Keratinocyte (primary cell): ENCODE measurements at regions not wholly inside any gene's neighbourhood (a gene's known extent, or its start where the extent isn't known, plus 50 kb on each side); places are given as distances from the start of the nearest gene placed in this dataset.

Experiments
- DNase-seq: peaks from one replicate; pipeline ENCODE4 v3.0.0-alpha.2; 2011; ENCODE audit warnings: low read depth, missing footprints, low spot score
- FAIRE-seq: peaks from 2 replicates; lab custom pipeline; 2011; peaks lifted over from hg19 to GRCh38; lab: Jason Lieb, UNC
- H2AFZ ChIP-seq: 2 replicates; pipeline ENCODE4 v1.6.0; 2012; ENCODE audit warnings: low read length, control low read depth, inconsistent platforms; ENCODE audit not compliant: control insufficient read depth
- H3K27ac ChIP-seq: 2 replicates; pipeline ENCODE4 v1.5.1; 2011; ENCODE audit warnings: low read length; ENCODE audit not compliant: control insufficient read depth, insufficient read depth
- H3K27me3 ChIP-seq: 3 replicates; pipeline ENCODE4 v1.6.0; 2011; ENCODE audit warnings: low read length; ENCODE audit not compliant: control insufficient read depth, insufficient read depth; ENCODE audit errors: extremely low read depth
- H3K36me3 ChIP-seq, 2 experiments: 2 replicates in 1 of 2; 3 replicates in 1 of 2; pipeline ENCODE4 v1.5.1; 2011; ENCODE audit warnings: low read length in 2 of 2, mild to moderate bottlenecking in 1 of 2; ENCODE audit not compliant: control insufficient read depth in 2 of 2, insufficient read depth in 2 of 2; ENCODE audit errors: extremely low read depth in 1 of 2
- H3K4me1 ChIP-seq: 3 replicates; pipeline ENCODE4 v1.5.1; 2011; ENCODE audit warnings: low read length; ENCODE audit not compliant: control insufficient read depth, insufficient read depth; ENCODE audit errors: extremely low read depth
- H3K4me2 ChIP-seq: 3 replicates; pipeline ENCODE4 v1.6.0; 2011; ENCODE audit warnings: low read depth, low read length; ENCODE audit not compliant: control insufficient read depth, insufficient read depth; ENCODE audit errors: extremely low read depth
- H3K4me3 ChIP-seq, 3 experiments: fragments of 200-600 bp in 1 of 3; sonication (generic) in 1 of 3; 2 replicates in 2 of 3; 3 replicates in 1 of 3; pipeline ENCODE4 v1.5.1; 2011 to 2016; ENCODE audit warnings: low read length in 3 of 3, mild to moderate bottlenecking in 3 of 3, control low read depth in 2 of 3, inconsistent platforms in 1 of 3, low read depth in 1 of 3, mixed read lengths in 1 of 3, mixed run types in 1 of 3, moderate library complexity in 1 of 3; ENCODE audit not compliant: control insufficient read depth in 2 of 3, insufficient read depth in 2 of 3; ENCODE audit errors: extremely low read depth in 1 of 3
- H3K79me2 ChIP-seq: 2 replicates; pipeline ENCODE4 v1.6.0; 2012; ENCODE audit warnings: low read length; ENCODE audit not compliant: control insufficient read depth, insufficient read depth
- H3K9ac ChIP-seq: 3 replicates; pipeline ENCODE4 v1.6.0; 2011; ENCODE audit warnings: low read length; ENCODE audit not compliant: control insufficient read depth, insufficient read depth; ENCODE audit errors: extremely low read depth
- H3K9me1 ChIP-seq: 3 replicates; pipeline ENCODE4 v1.6.0; 2011; ENCODE audit warnings: low read length; ENCODE audit not compliant: control insufficient read depth, insufficient read depth; ENCODE audit errors: extremely low read depth
- H3K9me3 ChIP-seq: 2 replicates; pipeline ENCODE4 v1.5.1; 2012; ENCODE audit warnings: low read depth, low read length; ENCODE audit not compliant: control insufficient read depth
- H4K20me1 ChIP-seq: 3 replicates; pipeline ENCODE4 v1.6.0; 2011; ENCODE audit warnings: low read length; ENCODE audit not compliant: control insufficient read depth, insufficient read depth; ENCODE audit errors: extremely low read depth
- CTCF ChIP-seq, 3 experiments: IDR thresholded peaks in 1 of 3; conservative IDR thresholded peaks in 1 of 3; optimal IDR thresholded peaks in 1 of 3; 2 replicates in 2 of 3; 3 replicates in 1 of 3; pipeline versions ENCODE3 to v1.5.1; 2011; ENCODE audit warnings: low read length in 3 of 3, mild to moderate bottlenecking in 3 of 3, moderate library complexity in 2 of 3, control low read depth in 1 of 3, inconsistent platforms in 1 of 3; ENCODE audit not compliant: insufficient read depth in 2 of 3; ENCODE audit errors: extremely low read depth in 1 of 3
- EZH2 ChIP-seq: IDR thresholded peaks from one replicate; pipeline ENCODE4 v1.6.1; 2012; ENCODE audit warnings: inconsistent platforms, mild to moderate bottlenecking, low read length, moderate library complexity
- dilution Hi-C: fragments of 300-500 bp; cut with MboI; formaldehyde crosslinking; loops from one replicate; pipeline ENCODE4 v1.7.0; 2020; ENCODE audit warnings: low sequenced_read_pairs; ENCODE audit not compliant: extremely low pct_ligation_motif_present

- no peak for TF ChIP-seq CTCF (optimal IDR thresholded peaks at IDR 0.05 in 1 of 3, IDR thresholded peaks at IDR 0.05 in 1 of 3, conservative IDR thresholded peaks at IDR 0.05 in 1 of 3; ENCODE audit: extremely low read depth in 1 of 3, insufficient read depth in 2 of 3, low read length in 3 of 3)
- TF ChIP-seq EZH2: no peak
Observed at GRCh38 chr13:62524061-62524460, 1108.4 kb upstream of the PCDH20 start.

GRCh38 chr13:62512194-62513141 is 1096.8 kb upstream of the PCDH20 start:
- Histone ChIP-seq H3K9me1 (no peaks in the 10 kb centered on the region), H2AFZ (no peak overlapping the region), H3K4me1 (no peaks in the 10 kb centered on the region), H3K9ac (no peak overlapping the region), H3K79me2 (no peaks in the 10 kb centered on the region), H3K9me3 (peaks cover 3% of the 10 kb centered on the region), H3K4me2 (no peak overlapping the region), H3K36me3 (no peaks in the 10 kb centered on the region), H3K4me3 (no peak overlapping the region), H4K20me1 (no peaks in the 10 kb centered on the region), H3K27ac (no peak overlapping the region), H3K27me3 (no peaks in the 10 kb centered on the region)
- FAIRE-seq (no peak), DNase-seq (no peak)
- dilution Hi-C loops: no loop called here
- TF ChIP-seq CTCF (optimal IDR thresholded peaks at IDR 0.05 in 1 of 3, IDR thresholded peaks at IDR 0.05 in 1 of 3, conservative IDR thresholded peaks at IDR 0.05 in 1 of 3; ENCODE audit: extremely low read depth in 1 of 3, insufficient read depth in 2 of 3, low read length in 3 of 3): peak in 2 of 3 experiments; percentile 43 to 48
- TF ChIP-seq EZH2: no peak

More at GRCh38 chr13:62524061-62524460, 1108.4 kb upstream of the PCDH20 start:
- FAIRE-seq: no peak
- H3K4me2 ChIP-seq: no peak overlapping the region
- H4K20me1 ChIP-seq: no peaks in the 10 kb centered on the region
- H3K9me1 ChIP-seq: no peaks in the 10 kb centered on the region
- H3K4me3 ChIP-seq: no peak overlapping the region
- H3K36me3 ChIP-seq: no peaks in the 10 kb centered on the region
- H2AFZ ChIP-seq: no peak overlapping the region
- no peak for DNase-seq
- H3K79me2 ChIP-seq: no peaks in the 10 kb centered on the region
- dilution Hi-C loops: no loop called here
- no peaks in the 10 kb centered on the region for H3K4me1 ChIP-seq
- no peak overlapping the region for H3K27ac ChIP-seq
- H3K27me3 ChIP-seq: no peaks in the 10 kb centered on the region
- no peak overlapping the region for H3K9ac ChIP-seq
- H3K9me3 ChIP-seq: no peaks in the 10 kb centered on the region
